Mesodermal cell (in vitro differentiated cells): ENCODE measurements at regions not wholly inside any gene's neighbourhood (a gene's known extent, or its start where the extent isn't known, plus 50 kb on each side); places are given as distances from the start of the nearest gene placed in this dataset.

ENCODE experiments used
- H3K27ac ChIP-seq: 2 replicates; pipeline ENCODE4 v1.7.0; 2013; ENCODE audit warnings: mild to moderate bottlenecking, low read depth, low read length, moderate library complexity; ENCODE audit not compliant: severe bottlenecking
- H3K36me3 ChIP-seq: 2 replicates; pipeline ENCODE4 v1.7.1; 2013; ENCODE audit warnings: mild to moderate bottlenecking, low read length, moderate library complexity; ENCODE audit not compliant: control insufficient read depth, insufficient read depth
- H3K4me1 ChIP-seq: one replicate; pipeline ENCODE4 v1.7.1; 2013; ENCODE audit warnings: mild to moderate bottlenecking, low read length; ENCODE audit not compliant: insufficient read depth, control insufficient read depth, poor library complexity, severe bottlenecking
- H3K4me3 ChIP-seq: 2 replicates; pipeline ENCODE4 v1.7.0; 2013; ENCODE audit warnings: low read length, control low read depth, mild to moderate bottlenecking; ENCODE audit not compliant: insufficient read depth, poor library complexity, severe bottlenecking; ENCODE audit errors: extremely low read depth
- H3K9me3 ChIP-seq: 2 replicates; pipeline ENCODE4 v1.7.1; 2013; ENCODE audit warnings: mild to moderate bottlenecking, low read length, moderate library complexity; ENCODE audit not compliant: control insufficient read depth
- WGBS, 2 experiments: methylation state at CpG; one replicate each; pipeline ENCODE4 v1.1.5; 2013; ENCODE audit warnings: missing lambda C conversion rate in 2 of 2; ENCODE audit not compliant: insufficient coverage in 2 of 2; 5-methylcytosine and 5-hydroxymethylcytosine counted together

DNA sequence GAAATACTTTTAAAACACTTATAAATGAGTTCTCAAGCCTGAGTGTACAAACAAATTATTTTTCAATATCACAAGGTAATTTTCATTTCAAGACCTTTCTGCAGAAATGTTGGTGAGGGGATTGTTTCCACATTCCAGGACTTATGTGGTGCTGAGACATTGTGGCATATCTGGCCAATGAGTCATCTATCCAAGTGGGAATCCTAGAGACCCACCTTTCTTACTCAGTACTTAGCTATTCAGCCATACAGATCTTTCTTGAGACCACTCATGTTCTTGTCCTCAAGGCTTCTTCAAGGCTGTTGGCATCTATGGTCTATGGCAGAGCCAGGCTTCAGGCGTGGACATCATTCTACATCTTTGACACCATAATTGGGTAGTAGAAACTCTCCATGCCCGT, 225.4 kb downstream of the DKK1 start:
- Histone ChIP-seq H3K4me3 (no peak overlapping the region), H3K36me3 (no peaks in the 10 kb centered on the region), H3K27ac (peak overlapping the region; percentile 86), H3K9me3 (peaks cover 3% of the 10 kb centered on the region), H3K4me1 (peaks cover 31% of the 10 kb centered on the region)
- 79 to 83% methylated on average over 2 of the region's 2 CpGs for WGBS, 2 experiments

DNA sequence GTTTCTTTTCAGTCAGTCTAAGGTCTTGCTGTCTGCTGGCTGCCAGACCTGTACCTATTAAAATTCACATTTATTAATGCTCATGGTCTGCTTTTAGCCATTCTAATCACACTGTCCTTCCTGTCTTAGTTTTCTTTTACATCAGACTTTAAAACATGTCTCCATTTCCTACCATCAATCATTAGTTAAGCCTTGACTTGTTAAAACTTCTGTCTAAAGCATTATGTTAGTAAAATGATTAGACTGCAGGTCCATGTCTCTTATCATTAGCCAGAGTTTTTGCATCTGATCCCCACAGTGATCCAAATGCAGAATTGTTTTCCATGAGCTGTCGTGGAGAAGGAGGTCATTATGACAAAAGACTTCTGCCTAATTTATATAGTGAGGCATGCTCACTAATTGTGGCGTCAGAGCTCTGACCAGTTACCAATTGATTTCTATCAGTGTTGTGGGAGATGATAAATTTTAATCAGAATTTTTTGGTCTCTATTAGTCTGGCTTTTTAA, 226.5 kb downstream of the DKK1 start:
- peaks cover 31% of the 10 kb centered on the region for H3K4me1 ChIP-seq
- peak overlapping the region; percentile 86 for H3K27ac ChIP-seq
- WGBS, 2 experiments = 73 to 75% methylated on average over 2 of the region's 2 CpGs
- H3K4me3 ChIP-seq = no peak overlapping the region
- H3K36me3 ChIP-seq = no peaks in the 10 kb centered on the region
- H3K9me3 ChIP-seq = peaks cover 3% of the 10 kb centered on the region

GRCh38 chr10:52541006-52541473, 227.0 kb downstream of the DKK1 start:
- no CpG with 5 or more reads among the region's 2 CpGs for WGBS, 2 experiments
- peaks cover 3% of the 10 kb centered on the region for H3K9me3 ChIP-seq
- H3K36me3 ChIP-seq = no peaks in the 10 kb centered on the region
- H3K27ac ChIP-seq = peak overlapping the region; percentile 86
- H3K4me3 ChIP-seq = no peak overlapping the region
- peaks cover 31% of the 10 kb centered on the region for H3K4me1 ChIP-seq

GRCh38 chr10:52542906-52543305, 228.8 kb downstream of the DKK1 start:
- no peaks in the 10 kb centered on the region for H3K9me3 ChIP-seq
- no peak overlapping the region for H3K4me3 ChIP-seq
- peaks cover 31% of the 10 kb centered on the region for H3K4me1 ChIP-seq
- no peaks in the 10 kb centered on the region for H3K36me3 ChIP-seq
- no peak overlapping the region for H3K27ac ChIP-seq

GRCh38 chr10:52551046-52551445, 221.5 kb downstream of the MBL2 start:
- Histone ChIP-seq H3K36me3 (no peaks in the 10 kb centered on the region), H3K27ac (no peak overlapping the region), H3K4me3 (no peak overlapping the region), H3K9me3 (no peaks in the 10 kb centered on the region), H3K4me1 (no peaks in the 10 kb centered on the region)

- no CpG with 5 or more reads among the region's 1 CpG for WGBS, 2 experiments
- Histone ChIP-seq H3K36me3 (no peaks in the 10 kb centered on the region), H3K9me3 (no peaks in the 10 kb centered on the region), H3K27ac (no peak overlapping the region), H3K4me3 (no peak overlapping the region), H3K4me1 (no peaks in the 10 kb centered on the region)
These were observed 214.5 kb downstream of the MBL2 start for GRCh38 chr10:52558090-52558489.

- Histone ChIP-seq H3K4me1 (no peaks in the 10 kb centered on the region), H3K27ac (no peak overlapping the region), H3K4me3 (no peak overlapping the region), H3K36me3 (no peaks in the 10 kb centered on the region), H3K9me3 (no peaks in the 10 kb centered on the region)
- 100% methylated on average over 1 of the region's 3 CpGs; no CpG with 5 or more reads in 1 of the 2 experiments for WGBS, 2 experiments
These were observed 211.3 kb downstream of the MBL2 start for GRCh38 chr10:52561322-52561721.

GRCh38 chr10:52563360-52563759, 209.2 kb downstream of the MBL2 start:
- Histone ChIP-seq H3K4me1 (no peaks in the 10 kb centered on the region), H3K36me3 (no peaks in the 10 kb centered on the region), H3K4me3 (no peak overlapping the region), H3K27ac (no peak overlapping the region), H3K9me3 (no peaks in the 10 kb centered on the region)
- no CpG with 5 or more reads among the region's 1 CpG for WGBS, 2 experiments

GRCh38 chr10:52566471-52567246, 205.9 kb downstream of the MBL2 start:
- H3K4me3 ChIP-seq = no peak overlapping the region
- WGBS, 2 experiments = no CpG with 5 or more reads among the region's 4 CpGs
- H3K4me1 ChIP-seq = no peaks in the 10 kb centered on the region
- no peaks in the 10 kb centered on the region for H3K9me3 ChIP-seq
- no peak overlapping the region for H3K27ac ChIP-seq
- H3K36me3 ChIP-seq = no peaks in the 10 kb centered on the region

- no peaks in the 10 kb centered on the region for H3K36me3 ChIP-seq
- no CpG with 5 or more reads among the region's 3 CpGs for WGBS, 2 experiments
- no peaks in the 10 kb centered on the region for H3K9me3 ChIP-seq
- no peak overlapping the region for H3K27ac ChIP-seq
- no peak overlapping the region for H3K4me3 ChIP-seq
- no peaks in the 10 kb centered on the region for H3K4me1 ChIP-seq
These were observed 205.4 kb downstream of the MBL2 start for GRCh38 chr10:52567247-52567580.

- H3K36me3 ChIP-seq = no peaks in the 10 kb centered on the region
- H3K27ac ChIP-seq = no peak overlapping the region
- 87 to 100% methylated on average over 2 of the region's 2 CpGs for WGBS, 2 experiments
- no peaks in the 10 kb centered on the region for H3K9me3 ChIP-seq
- no peaks in the 10 kb centered on the region for H3K4me1 ChIP-seq
- no peak overlapping the region for H3K4me3 ChIP-seq
These were observed 204.3 kb downstream of the MBL2 start for GRCh38 chr10:52568309-52568708.
